ENCODE measurements at regions not wholly inside any gene's neighbourhood (a gene's known extent, or its start where the extent isn't known, plus 50 kb on each side); places are given as distances from the start of the nearest gene placed in this dataset.

DNA sequence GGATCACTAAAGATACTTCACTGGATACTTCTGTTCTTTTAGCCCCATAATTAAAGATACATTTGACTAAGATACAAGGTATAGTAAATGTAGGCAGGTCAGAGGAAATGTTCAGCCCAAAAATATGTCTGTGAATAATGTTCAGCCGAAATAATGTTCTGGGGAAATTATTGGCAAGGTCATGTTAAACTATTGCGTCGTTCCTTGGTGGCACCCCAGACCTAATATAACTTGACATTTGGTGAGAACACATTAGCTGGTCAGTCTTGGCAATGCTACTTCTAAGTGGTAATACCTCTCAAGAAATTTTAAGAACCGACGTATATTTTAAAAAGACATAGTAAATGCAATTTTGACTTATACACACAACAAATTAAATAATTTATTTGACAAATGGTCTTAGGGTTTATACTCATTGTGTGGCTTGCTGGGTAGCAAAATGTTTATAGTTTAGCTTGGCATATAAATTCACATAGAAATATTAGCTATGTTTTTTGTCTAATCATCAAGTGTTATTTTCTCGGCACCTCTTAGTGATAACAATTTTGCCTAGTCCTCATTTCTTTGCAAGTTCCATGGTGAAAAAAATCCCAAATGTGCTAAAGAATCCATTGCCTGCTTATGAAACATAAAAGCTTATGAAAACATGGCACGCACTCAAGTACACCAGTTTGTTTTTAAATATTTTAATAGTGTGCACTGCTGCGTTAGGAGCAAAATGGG, 270.3 kb upstream of the NEBL start:
- no peak for DNase-seq

DNA sequence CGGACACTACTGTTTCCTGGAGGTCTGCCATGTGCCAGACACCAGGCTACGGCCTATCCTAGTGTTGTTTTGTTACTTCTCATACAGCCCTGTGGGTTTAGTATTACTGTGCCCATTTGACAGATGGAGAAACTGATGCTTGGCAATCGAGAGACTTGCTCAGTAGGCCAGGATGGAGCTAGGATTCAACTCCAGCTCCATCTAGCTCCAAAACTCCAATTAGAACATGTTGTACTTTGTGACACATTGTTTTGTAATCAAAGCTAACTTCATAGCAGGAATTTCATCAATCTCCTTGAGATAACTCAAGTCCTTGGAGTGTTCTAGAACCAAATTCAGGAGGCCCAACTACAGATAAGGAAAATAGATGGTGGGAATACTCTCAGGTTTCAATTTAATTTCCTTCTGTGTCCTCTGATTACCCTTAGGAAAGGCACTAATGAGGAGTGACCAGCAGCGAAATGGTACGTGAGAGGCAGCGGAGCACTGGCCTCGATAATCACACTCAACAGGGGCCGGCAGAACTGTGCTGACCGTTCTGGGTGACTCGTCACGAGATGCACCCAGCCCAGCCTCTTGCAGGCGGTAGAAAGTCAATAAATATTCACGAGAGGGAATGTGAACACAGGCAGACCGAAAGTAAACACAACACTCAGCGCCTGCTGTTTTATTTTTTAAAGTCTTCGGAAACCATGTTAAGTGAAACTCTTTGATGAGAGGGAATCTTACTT, 269.6 kb upstream of the NEBL start:
- DNase-seq, result no peak

DNA sequence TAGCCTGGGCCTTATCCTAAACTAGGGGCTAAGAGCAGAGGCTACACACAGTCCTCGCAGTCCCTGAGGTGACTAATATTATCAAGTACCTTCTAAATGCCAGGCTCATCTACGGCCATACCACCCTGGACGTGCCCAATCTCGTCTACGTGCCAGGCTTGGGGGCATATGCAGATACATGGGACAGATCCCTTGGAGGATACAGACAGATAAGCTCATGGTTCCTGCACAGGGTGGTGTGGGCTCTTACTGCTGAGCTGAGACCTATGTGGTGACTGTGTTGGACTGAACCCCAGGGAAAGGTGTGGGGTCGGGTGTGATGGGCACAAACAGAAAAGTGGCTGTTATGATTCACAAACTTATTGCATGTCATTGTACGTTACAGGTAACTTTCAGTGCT, 268.4 kb upstream of the NEBL start:
- DNase-seq, result no peak

DNA sequence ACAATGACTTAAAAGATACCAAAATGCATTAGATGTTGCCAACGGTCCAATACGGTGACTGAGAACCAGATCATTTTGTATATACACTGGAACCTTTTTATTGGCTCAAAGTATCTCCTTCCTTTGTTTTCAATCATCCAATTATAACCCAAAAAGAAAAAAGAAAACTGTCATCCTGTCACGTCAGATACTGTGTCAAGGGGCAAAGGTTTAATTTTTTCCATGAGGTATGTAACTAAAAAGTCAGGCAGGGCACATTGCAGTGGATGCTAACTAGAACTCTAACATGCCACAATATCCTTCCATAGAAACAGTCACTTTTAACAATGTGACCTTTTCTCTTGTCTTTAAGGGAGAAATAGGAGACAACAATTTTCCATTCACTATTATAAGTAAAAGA, 267.6 kb upstream of the NEBL start:
- DNase-seq, result no peak

DNA sequence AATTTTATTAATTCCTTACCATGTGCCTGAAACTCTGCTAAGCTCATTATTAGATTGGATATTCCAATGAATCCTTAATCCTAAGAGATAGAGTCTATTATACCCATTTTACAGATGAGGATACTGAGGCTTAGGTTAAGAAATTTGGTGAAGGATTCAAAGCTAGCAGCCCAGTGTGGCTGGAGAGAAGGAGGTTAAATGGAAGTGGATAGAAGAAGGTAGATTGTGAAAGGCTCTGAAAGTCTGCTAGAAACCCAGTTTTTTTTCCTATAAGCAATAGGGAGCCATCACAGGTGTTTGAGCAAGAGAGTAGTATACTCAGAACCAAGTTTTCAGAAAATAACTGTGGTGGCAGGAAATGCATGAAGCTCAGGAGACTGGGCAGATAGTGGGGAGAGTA, 265.8 kb upstream of the NEBL start:
- DNase-seq, result no peak

- no peak for DNase-seq
Observed at GRCh38 chr10:21161647-21162046, 264.5 kb upstream of the NEBL start.

- no peak for DNase-seq
Observed at GRCh38 chr10:21161090-21161625, 264.0 kb upstream of the NEBL start.

GRCh38 chr10:21160116-21160515, 263.0 kb upstream of the NEBL start:
- no peak for DNase-seq

- DNase-seq, result no peak
Observed at GRCh38 chr10:21159669-21160068, 262.6 kb upstream of the NEBL start.

DNA sequence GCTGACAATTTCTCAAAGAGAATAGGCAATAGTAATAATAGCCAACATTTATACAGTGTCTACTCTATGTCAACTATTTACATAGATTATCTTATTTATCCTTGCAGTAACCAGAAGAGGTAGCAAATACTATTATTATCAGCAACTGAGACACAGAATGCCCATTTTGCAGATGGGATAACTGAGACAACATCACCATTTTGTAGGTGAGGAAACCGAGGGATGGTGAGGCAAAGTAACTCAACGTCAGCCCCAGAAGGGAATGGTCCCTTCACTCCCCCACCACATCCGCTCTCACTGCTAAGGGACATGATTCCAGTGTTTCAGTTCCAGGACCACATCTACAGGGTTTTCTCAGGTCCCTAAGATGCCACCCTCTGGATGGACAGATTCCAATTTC, 261.2 kb upstream of the NEBL start:
- no peak for DNase-seq

GRCh38 chr10:21157664-21158063, 260.6 kb upstream of the NEBL start:
- no peak for DNase-seq

GRCh38 chr10:21150166-21150565, 253.1 kb upstream of the NEBL start:
- no peak for DNase-seq

- DNase-seq, result no peak
Observed at GRCh38 chr10:21146436-21146789, 249.3 kb upstream of the NEBL start.

DNA sequence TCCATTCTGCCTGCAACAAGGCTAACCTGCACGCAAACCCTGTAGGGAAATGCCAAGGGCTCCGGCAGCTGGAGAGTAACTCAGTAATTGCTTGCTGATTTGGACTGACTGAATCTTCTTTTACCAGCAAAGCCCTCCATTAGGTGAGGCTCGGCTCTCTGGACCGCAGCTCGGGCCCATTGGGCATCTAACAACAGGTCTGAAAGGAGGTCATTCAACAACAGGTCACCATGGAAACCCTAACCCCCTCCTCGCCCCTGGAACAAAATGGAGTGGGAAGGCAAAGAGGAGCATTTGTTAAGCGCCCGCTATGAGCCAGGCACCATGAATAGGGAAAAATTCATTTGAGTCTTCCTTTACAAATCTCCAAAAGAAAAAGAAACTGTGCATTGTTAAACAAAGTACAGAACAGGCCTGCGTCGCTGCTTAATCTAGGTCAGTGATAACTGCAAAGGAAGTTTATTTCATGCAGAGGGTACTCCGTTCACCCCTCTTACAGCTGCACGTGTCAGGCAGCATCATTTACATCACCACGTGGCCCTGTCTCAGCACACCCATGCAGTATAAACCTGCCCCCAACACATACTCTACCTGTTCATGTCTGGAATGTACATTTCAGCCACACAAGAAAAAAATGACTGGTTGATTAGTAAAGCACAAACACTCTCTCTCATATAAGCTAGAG, 248.8 kb upstream of the NEBL start:
- DNase-seq, result no peak

DNA sequence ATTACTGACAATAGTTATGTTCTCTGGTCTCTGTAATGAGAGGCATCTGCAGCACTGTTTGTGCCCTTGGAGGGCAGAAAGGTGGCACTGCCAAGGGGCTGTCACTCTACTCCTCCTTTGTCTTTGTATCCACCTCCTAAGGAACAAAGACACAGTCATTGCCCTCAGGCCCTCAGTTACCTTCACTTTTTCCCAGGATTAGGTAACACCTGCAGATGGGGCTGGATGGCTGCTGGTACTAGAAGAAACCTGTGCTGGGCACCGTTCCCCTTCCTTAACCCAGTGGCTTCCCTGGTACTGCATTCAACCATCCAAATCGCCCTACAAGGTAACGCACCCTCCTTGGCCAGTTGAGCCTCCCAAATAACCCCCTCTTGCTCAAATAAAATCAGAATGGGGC, 246.9 kb upstream of the NEBL start:
- no peak for DNase-seq

DNA sequence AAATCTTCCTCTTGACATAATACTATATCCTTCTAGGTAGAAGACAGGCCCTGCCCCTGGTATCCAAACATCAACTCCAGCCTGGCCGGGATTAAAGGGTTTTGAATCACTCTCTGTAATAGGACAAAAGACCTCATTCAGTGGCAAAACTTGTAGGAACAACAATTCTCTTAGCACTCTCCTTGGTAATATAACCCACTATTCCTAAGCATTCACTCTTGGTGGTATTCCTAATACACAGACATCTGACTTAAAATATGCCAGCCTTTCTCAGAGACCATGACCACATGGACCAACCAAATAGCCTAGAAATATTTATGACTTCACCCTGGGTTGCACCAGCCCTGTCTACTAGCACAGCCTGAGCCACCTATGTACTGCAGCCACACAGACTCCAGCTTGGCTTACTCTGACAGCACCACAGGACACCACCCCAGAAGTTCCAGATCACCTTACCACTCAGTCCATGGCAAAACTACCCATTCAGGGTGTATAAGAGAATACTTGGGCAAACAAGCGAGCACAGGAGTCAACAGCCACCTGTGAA, 244.9 kb upstream of the NEBL start:
- no peak for DNase-seq

- DNase-seq, result no peak
Observed at GRCh38 chr10:21138769-21139340, 241.7 kb upstream of the NEBL start.

- peak; percentile 63 for DNase-seq
Observed at GRCh38 chr10:21135023-21135931, 238.2 kb upstream of the NEBL start.

- no peak for DNase-seq
Observed at GRCh38 chr10:21134645-21135022, 237.5 kb upstream of the NEBL start.

DNA sequence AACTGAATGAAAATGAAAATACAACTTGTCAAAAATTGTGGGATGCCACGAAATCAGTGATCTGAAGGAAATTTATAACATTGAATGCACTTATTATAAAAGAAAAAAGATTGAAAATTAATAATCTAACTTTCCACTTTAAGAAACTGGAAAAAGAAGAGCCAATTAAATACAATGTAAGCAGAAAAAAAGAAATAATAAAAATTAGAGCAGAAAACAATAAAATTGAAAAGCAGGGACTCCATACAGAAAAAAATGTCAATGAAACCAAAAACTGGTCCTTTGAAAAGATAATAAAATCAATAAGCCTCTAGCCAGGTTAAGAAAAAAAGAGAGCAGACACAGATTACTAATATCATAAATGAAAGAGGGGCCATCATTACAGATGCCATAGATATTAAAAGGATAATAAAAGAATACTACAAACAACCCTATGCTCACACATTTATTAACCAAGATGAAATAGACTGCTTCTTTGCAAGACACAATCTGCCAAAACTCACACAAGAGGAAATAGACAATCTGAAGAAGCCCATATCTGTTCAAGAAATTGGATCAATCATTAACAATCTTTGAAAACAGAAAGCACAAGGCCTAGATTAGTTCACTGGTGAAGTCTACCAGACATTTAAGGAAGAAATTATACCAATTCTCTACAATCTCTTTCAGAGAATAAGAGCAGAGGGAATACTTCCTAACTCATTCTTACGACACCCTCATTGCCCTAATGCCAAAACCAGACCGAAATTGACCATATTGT, 233.8 kb upstream of the NEBL start:
- no peak for DNase-seq

DNA sequence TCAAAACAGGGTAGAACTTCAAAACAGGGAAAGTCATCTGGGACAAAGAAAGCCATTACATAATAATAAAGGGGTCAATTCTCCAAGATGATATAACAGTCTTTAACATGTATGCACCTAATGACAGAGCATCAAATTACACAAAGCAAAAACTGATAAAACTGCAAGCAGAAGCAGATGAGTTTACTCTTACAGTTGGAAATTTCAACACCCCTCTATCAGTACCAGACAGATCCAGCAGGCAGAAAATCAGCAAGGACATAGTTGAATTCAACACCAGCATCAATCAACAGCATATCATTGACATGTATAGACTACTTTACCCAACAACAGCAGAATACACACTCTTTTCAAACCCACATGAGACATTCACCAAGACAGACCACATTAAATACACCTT, 233.0 kb upstream of the NEBL start:
- no peak for DNase-seq

Measured in right forelimb (tissue), 1 donor.